ENCODE measurements at regions not wholly inside any gene's neighbourhood (a gene's known extent, or its start where the extent isn't known, plus 50 kb on each side); places are given as distances from the start of the nearest gene placed in this dataset.

- TF ChIP-seq CTCF (IDR thresholded peaks at IDR 0.05; ENCODE audit: low read length) = no peak
- TF ChIP-seq EZH2 (optimal IDR thresholded peaks at IDR 0.05; ENCODE audit: low read depth, low read length) = no peak
Observed at GRCh38 chr21:24046829-24047443, 1560.3 kb downstream of the MRPL39 start.
